WTC11 (cell line): ENCODE measurements at regions not wholly inside any gene's neighbourhood (a gene's known extent, or its start where the extent isn't known, plus 50 kb on each side); places are given as distances from the start of the nearest gene placed in this dataset.

Source experiments
- ATAC-seq: fragments of 200-7000 bp; cut with Tn5 transposase; 2 replicates; pipeline ENCODE4 v1.10.0; 2021; ENCODE audit warnings: mild to moderate bottlenecking, moderate library complexity
- CTCF ChIA-PET: fragments of 300-600 bp; sonication (Branson Sonifier 250); formaldehyde crosslinking; loops from one replicate; lab custom pipeline; 2021; ENCODE audit warnings: antibody characterized with exemption; lab: Charles Lee
- POLR2A ChIA-PET: fragments of 350-600 bp; sonication (Branson Sonifier 250); formaldehyde crosslinking; loops from one replicate; lab custom pipeline; 2021; ENCODE audit warnings: antibody characterized with exemption; lab: Charles Lee
- DNase-seq: peaks from one replicate; pipeline ENCODE4 v3.0.0; 2021; ENCODE audit warnings: low spot score
- H3K27ac Mint-ChIP-seq: 2 replicates; pipeline ENCODE4 v1.8.0; 2021; ENCODE audit warnings: mixed read lengths
- H3K27me3 Mint-ChIP-seq: 2 replicates; pipeline ENCODE4 v1.8.0; 2021; ENCODE audit warnings: low read depth, mild to moderate bottlenecking, moderate library complexity, mixed read lengths
- H3K36me3 Mint-ChIP-seq: 2 replicates; pipeline ENCODE4 v1.8.0; 2021; ENCODE audit warnings: mixed read lengths
- H3K4me1 Mint-ChIP-seq: 2 replicates; pipeline ENCODE4 v1.8.0; 2022; ENCODE audit warnings: mixed read lengths
- H3K4me3 Mint-ChIP-seq: 2 replicates; pipeline ENCODE4 v1.8.0; 2021; ENCODE audit warnings: mild to moderate bottlenecking, moderate library complexity, mixed read lengths
- H3K9me3 Mint-ChIP-seq: 2 replicates; pipeline ENCODE4 v1.8.0; 2021; ENCODE audit warnings: mixed read lengths
- AFF4 ChIP-seq: sonication (generic); formaldehyde crosslinking; IDR thresholded peaks from 2 replicates; pipeline ENCODE4 v1.8.1; 2023; ENCODE audit warnings: mild to moderate bottlenecking, missing genetic modification reagents, borderline replicate concordance
- CREB1 ChIP-seq: sonication (generic); formaldehyde crosslinking; IDR thresholded peaks from 2 replicates; pipeline ENCODE4 v1.8.0; 2023; ENCODE audit warnings: mild to moderate bottlenecking, missing genetic modification reagents
- ESRRA ChIP-seq: sonication (generic); formaldehyde crosslinking; IDR thresholded peaks from 2 replicates; pipeline ENCODE4 v1.8.1; 2022; ENCODE audit warnings: mild to moderate bottlenecking, missing genetic modification reagents, borderline replicate concordance
- FOXK1 ChIP-seq: sonication (generic); formaldehyde crosslinking; IDR thresholded peaks from 2 replicates; pipeline ENCODE4 v1.8.0; 2022; ENCODE audit warnings: mild to moderate bottlenecking, moderate library complexity, missing genetic modification reagents
- JUN ChIP-seq: sonication (generic); formaldehyde crosslinking; IDR thresholded peaks from 2 replicates; pipeline ENCODE4 v1.8.0; 2023; ENCODE audit warnings: mild to moderate bottlenecking, missing genetic modification reagents
- MYBL2 ChIP-seq: sonication (generic); formaldehyde crosslinking; IDR thresholded peaks from 2 replicates; pipeline ENCODE4 v1.8.1; 2023; ENCODE audit warnings: mild to moderate bottlenecking, moderate library complexity, missing genetic modification reagents
- NFATC4 ChIP-seq: fragments of 250-450 bp; sonication (Bioruptor Pico); IDR thresholded peaks from 2 replicates; pipeline ENCODE4 v1.9.0; 2021; ENCODE audit warnings: mild to moderate bottlenecking
- OVOL2 ChIP-seq: fragments of 250-450 bp; sonication (Bioruptor Pico); IDR thresholded peaks from 2 replicates; pipeline ENCODE4 v1.9.0; 2021; ENCODE audit warnings: mild to moderate bottlenecking, borderline replicate concordance
- PREB ChIP-seq: sonication (generic); formaldehyde crosslinking; IDR thresholded peaks from 2 replicates; pipeline ENCODE4 v1.8.1; 2022; ENCODE audit warnings: mild to moderate bottlenecking, missing genetic modification reagents, moderate library complexity, borderline replicate concordance
- PRRX2 ChIP-seq: fragments of 250-450 bp; sonication (Bioruptor Pico); IDR thresholded peaks from 2 replicates; pipeline ENCODE4 v1.8.0; 2021; ENCODE audit warnings: mild to moderate bottlenecking
- SOX15 ChIP-seq: fragments of 250-450 bp; sonication (Bioruptor Pico); IDR thresholded peaks from 2 replicates; pipeline ENCODE4 v1.9.0; 2021; ENCODE audit warnings: mild to moderate bottlenecking
- TEAD1 ChIP-seq: sonication (generic); formaldehyde crosslinking; IDR thresholded peaks from 2 replicates; pipeline ENCODE4 v1.8.0; 2022; ENCODE audit warnings: mild to moderate bottlenecking, missing genetic modification reagents
- ZMAT4 ChIP-seq: fragments of 250-450 bp; sonication (Bioruptor Pico); IDR thresholded peaks from 2 replicates; pipeline ENCODE4 v1.9.0; 2021; ENCODE audit warnings: mild to moderate bottlenecking
- ZNF263 ChIP-seq: sonication (generic); formaldehyde crosslinking; IDR thresholded peaks from 2 replicates; pipeline ENCODE4 v1.8.1; 2022; ENCODE audit warnings: low read depth, mild to moderate bottlenecking, moderate library complexity, missing genetic modification reagents
- ZNF281 ChIP-seq: sonication (generic); formaldehyde crosslinking; IDR thresholded peaks from 2 replicates; pipeline ENCODE4 v1.8.0; 2023; ENCODE audit warnings: mild to moderate bottlenecking, missing genetic modification reagents
- ZNF425 ChIP-seq: fragments of 250-450 bp; sonication (Bioruptor Pico); conservative IDR thresholded peaks from 2 replicates; pipeline ENCODE4 v1.9.0; 2021; ENCODE audit warnings: mild to moderate bottlenecking
- ZNF532 ChIP-seq: fragments of 250-450 bp; sonication (Bioruptor Pico); IDR thresholded peaks from 2 replicates; pipeline ENCODE4 v1.9.0; 2021; ENCODE audit warnings: mild to moderate bottlenecking, borderline replicate concordance

- no peaks in the 10 kb centered on the region for H3K36me3 Mint-ChIP-seq
- no peaks in the 10 kb centered on the region for H3K4me1 Mint-ChIP-seq
- TF ChIP-seq OVOL2 (CRISPR knock-in tag) (no peak), ZMAT4 (CRISPR knock-in tag) (no peak), TEAD1 (CRISPR knock-in tag) (no peak), PREB (CRISPR knock-in tag) (no peak), AFF4 (CRISPR knock-in tag) (no peak), ZNF425 (CRISPR knock-in tag) (no peak), ZNF532 (CRISPR knock-in tag) (no peak), ZNF263 (CRISPR knock-in tag) (no peak)
- TF ChIP-seq, all 79 proteins: peak for 0
- Mint-ChIP-seq H3K9me3 (no peaks in the 10 kb centered on the region), H3K27me3 (no peaks in the 10 kb centered on the region), H3K27ac (no peak overlapping the region), H3K4me3 (no peak overlapping the region)
- DNase-seq (no peak), ATAC-seq (no peak)
- CTCF ChIA-PET = interaction anchor here (0.7 to 1.0 kb wide), 2 partner anchors 19 to 600 kb away, joined by 3 read pairs; no protein-coding TSS in a partner anchor
- POLR2A ChIA-PET = no interaction called here
Observed at GRCh38 chr15:91476861-91477260, 376.6 kb upstream of the SLCO3A1 start.

GRCh38 chr15:91478717-91479191 lies 374.8 kb upstream of the SLCO3A1 start:
- ATAC-seq (no peak), DNase-seq (no peak)
- Mint-ChIP-seq H3K9me3 (no peaks in the 10 kb centered on the region), H3K27me3 (no peaks in the 10 kb centered on the region), H3K36me3 (no peaks in the 10 kb centered on the region), H3K4me1 (no peaks in the 10 kb centered on the region), H3K27ac (no peak overlapping the region), H3K4me3 (no peak overlapping the region)
- POLR2A ChIA-PET = no interaction called here
- CTCF ChIA-PET = no interaction called here
- no peak for TF ChIP-seq JUN (CRISPR knock-in tag)
- TF ChIP-seq CREB1 (CRISPR knock-in tag) = no peak
- no peak for TF ChIP-seq ZNF281 (CRISPR knock-in tag)
- TF ChIP-seq NFATC4 = no peak
- no peak for TF ChIP-seq FOXK1 (CRISPR knock-in tag)
- TF ChIP-seq PRRX2 (CRISPR knock-in tag) = no peak
- TF ChIP-seq SOX15 (CRISPR knock-in tag) = no peak
- TF ChIP-seq MYBL2 (CRISPR knock-in tag) = no peak
- TF ChIP-seq ESRRA (CRISPR knock-in tag) = no peak
